G401 (cell line): ENCODE measurements at regions not wholly inside any gene's neighbourhood (a gene's known extent, or its start where the extent isn't known, plus 50 kb on each side); places are given as distances from the start of the nearest gene placed in this dataset.

Source experiments
- DNase-seq: peaks from one replicate; pipeline ENCODE4 v3.0.0-alpha.2; 2015; ENCODE audit warnings: low spot score
- in situ Hi-C: cut with HindIII; loops from 2 replicates; pipeline ENCODE4 v1.10.0; 2016; ENCODE audit warnings: low sequenced_read_pairs, mixed read lengths

DNA sequence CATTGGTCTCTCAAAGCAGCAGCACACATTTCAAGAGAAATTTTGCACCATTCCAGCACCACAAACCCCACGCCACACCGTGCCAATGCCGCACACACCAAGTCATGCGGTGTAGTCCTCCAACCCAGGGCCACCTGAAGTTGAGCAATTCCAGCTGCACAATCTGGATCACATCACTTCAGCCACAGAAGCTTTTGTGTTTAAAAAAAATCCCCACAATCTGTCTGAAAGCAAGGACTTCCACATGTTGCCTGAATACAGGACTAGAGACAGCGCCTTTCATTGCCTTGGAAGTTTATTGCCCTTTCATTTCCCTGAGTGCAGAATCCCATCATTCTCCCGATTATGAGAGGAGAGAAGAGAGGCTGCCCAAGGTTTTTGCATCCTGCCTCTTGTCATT is 175.6 kb upstream of the BCL6 start:
- in situ Hi-C loops: no loop called here
- no peak for DNase-seq

DNA sequence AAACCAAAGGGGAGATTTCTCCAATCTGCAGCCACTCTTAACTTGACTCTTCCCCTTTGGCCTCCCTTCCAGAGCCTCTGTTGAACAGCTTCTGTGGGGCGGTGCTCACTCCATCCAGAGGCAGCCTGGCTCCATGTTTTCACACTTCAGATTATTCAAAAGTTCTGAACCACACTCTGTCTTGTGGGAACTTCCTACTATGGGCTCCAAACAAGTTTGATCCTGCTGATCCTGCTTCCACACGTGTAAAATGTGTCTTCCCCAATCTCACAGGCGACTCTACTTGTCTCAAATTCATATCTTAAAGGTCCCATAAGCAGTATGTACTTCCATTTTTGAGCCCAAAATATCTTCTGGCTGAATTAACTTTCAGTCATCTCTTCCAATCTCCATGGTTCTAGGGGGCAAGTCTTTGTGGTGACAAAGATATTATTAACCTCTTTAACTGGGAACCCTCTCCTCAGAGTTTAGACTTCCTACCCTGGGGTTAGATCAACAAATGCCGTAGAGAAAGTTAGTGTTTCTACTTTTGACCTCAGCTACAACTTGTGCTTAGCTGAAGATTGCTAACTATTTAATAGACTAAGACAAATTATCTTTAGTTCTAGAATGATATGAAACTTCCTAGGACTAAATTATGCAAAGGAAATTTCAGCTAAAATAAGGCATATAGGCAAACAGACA is 176.3 kb upstream of the BCL6 start:
- DNase-seq: no peak
- in situ Hi-C loops: no loop called here

GRCh38 chr3:187922704-187923416 is 177.6 kb upstream of the BCL6 start:
- in situ Hi-C loops: no loop called here
- DNase-seq: no peak

GRCh38 chr3:187924651-187925050 is 179.4 kb upstream of the BCL6 start:
- in situ Hi-C loops: no loop called here

DNA sequence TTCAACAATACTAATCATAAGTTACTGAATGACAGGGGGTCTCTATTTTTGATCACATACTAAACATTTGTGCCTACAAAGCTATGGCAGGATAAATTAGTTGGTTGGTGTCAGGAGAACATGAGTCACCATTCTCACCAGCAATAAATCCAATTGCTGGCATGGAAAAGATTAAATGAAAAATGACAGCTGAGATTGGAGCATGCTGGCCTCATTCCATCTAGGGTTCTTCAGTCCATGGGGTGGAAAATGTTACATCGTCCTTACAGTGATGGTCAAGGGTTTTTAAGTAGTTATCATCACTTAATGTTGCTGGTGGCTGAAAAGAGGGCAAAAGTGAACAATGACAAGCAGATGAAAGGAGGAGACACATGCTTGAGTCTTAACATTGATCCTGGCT is 180.1 kb upstream of the BCL6 start:
- no peak for DNase-seq
- in situ Hi-C loops: no loop called here

More at GRCh38 chr3:187924651-187925050, 179.4 kb upstream of the BCL6 start:
- no peak for DNase-seq

DNA sequence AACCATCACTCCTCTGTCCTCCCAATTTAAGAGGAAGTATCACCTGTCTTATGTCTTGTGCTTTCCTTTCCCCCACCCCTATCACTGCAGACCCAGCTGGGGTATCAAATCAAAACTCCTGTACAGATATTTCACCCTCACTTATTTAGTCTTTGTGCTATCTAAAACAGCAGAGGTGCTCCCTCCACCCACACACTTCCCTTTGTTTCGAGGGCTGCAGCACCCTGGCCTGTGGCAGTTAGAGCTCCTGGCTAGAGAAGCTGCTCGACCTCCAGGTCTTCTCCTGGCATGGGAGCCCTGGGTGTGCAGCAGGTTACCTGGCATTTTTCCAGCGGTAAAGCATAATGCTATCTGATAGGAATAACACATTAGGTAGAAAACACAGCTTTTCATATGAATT is 181.4 kb upstream of the BCL6 start:
- no peak for DNase-seq
- in situ Hi-C loops: no loop called here

- DNase-seq: no peak
- in situ Hi-C loops: no loop called here
Observed at GRCh38 chr3:187927565-187927964, 182.3 kb upstream of the BCL6 start.

- in situ Hi-C loops: no loop called here
Observed at GRCh38 chr3:187929112-187929816, 184.0 kb upstream of the BCL6 start.

GRCh38 chr3:187930021-187930420 is 184.8 kb upstream of the BCL6 start:
- in situ Hi-C loops: no loop called here

More at GRCh38 chr3:187929112-187929816, 184.0 kb upstream of the BCL6 start:
- DNase-seq: no peak

GRCh38 chr3:187931101-187931500 is 185.8 kb upstream of the BCL6 start:
- DNase-seq: no peak
- in situ Hi-C loops: no loop called here

More at GRCh38 chr3:187930021-187930420, 184.8 kb upstream of the BCL6 start:
- DNase-seq: no peak

DNA sequence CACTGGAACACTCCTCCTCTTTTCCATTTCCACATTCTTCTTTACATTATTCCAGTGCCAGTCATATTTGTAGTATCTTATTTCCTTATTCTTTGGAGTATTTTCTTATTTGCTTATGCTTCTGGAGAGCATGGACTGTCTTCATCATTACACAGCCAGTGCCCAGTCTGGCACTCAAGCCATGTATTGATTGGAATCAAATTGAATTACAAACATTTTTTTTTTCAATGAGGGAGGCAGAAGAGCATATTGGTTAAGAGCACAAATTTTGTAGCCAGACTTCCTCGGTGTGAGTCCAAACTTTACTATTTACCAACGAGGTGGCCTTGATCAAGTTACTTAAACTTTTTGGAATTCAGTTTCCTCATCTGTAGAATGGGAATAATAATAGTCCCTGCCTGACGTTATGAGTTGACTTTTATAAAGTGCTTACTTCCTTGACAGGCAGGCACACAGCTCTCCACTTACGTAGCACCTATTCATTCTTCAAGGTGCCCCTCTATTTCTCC is 186.6 kb upstream of the BCL6 start:
- in situ Hi-C loops: no loop called here
- no peak for DNase-seq

DNA sequence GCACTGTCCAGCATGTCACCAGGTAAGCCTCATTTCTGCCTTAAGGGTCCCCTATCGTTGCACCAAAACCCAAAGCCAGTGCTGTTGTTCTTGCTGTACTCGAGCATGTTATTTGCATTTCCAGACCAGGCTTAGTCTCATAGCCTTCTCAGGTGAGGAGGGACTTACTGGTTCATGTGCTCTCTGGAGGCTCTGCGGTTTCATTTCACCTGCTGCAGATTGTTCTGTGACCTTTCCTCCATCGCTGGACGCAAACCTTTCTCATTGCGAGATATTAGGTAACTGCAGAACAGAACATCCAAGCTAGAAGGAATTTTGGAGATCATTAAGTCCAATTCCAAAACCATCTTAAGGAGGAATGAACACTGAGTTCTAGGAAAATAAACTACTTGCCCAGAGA is 187.3 kb upstream of the BCL6 start:
- no peak for DNase-seq
- in situ Hi-C loops: no loop called here

GRCh38 chr3:187935623-187936156 is 190.4 kb upstream of the BCL6 start:
- no peak for DNase-seq
- in situ Hi-C loops: no loop called here

DNA sequence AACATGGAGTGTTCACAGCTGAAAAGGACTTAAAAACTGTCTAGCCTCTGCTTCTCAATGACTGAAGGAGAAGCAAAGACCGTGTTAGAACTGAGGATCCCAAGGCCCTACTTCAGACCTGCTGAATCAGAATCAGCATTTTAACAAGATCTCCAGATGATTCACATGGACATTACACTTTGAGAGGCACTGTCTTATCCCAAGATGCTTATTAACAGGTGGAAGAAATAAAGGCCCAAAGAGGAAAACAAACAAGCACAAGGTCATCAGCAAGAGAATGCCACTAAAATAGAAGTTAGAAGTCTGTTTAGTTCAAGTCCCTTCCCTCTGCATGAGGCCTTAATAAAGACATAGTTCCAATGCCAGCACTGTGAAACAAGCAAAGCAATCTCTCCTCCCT is 191.4 kb upstream of the BCL6 start:
- in situ Hi-C loops: no loop called here
- DNase-seq: no peak

DNA sequence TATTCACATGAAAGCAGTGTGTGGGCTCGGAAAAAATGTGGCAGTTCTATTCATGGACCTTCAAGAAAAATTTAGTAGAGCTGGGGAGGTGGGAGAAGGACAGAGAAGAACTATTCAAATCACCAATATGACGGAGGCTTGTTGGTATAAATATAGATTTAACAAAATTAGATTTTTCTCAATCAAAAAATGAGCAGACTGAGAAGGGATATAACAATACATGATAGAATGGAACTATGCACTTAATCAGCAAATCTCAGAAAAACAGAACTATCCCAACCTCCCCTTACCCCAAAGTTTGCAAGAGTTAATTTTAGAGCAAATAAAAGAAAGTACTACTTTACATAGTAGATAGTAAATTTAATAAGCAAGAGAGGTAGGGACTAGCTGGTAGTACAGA is 194.6 kb upstream of the BCL6 start:
- no peak for DNase-seq
- in situ Hi-C loops: no loop called here

DNA sequence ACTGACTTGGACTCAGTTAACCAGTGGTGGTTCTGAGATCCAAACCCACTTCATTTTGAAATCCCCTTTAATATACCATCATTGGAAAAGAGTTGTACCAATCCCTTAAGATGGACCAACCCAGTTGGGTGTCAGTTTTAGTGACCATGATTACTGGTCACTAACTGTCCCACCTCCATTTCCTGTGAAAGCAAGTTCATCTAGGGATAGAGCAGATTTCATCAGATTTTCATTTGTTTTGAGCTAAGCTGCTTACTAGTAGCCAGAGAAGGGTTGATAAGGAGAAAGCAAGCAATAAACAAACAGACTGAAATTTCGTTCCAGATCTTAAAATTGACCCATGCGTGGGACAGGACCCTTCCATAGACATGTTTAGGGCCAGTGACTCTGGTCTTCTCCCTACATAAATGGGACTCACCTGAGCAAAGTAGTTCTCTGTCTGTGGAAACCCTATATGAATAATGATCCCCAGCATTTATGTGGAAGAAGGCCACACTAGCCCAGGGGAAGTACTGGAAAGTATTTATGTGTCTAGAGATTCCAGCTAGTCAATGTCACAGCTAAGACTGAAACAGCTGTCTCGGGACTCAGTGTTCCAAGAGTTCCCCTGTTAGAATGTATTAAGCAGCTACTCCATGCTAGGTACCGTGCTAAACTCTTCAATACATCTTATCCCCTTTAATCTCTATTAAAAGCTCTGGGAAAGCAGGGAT is 196.0 kb upstream of the BCL6 start:
- in situ Hi-C loops: no loop called here
- DNase-seq: no peak

GRCh38 chr3:187941848-187942194 is 196.6 kb upstream of the BCL6 start:
- DNase-seq: no peak
- in situ Hi-C loops: no loop called here

- in situ Hi-C loops: no loop called here
Observed at GRCh38 chr3:187942658-187943241, 197.5 kb upstream of the BCL6 start.

More at GRCh38 chr3:187942658-187943241, 197.5 kb upstream of the BCL6 start:
- no peak for DNase-seq
